ENCODE measurements at regions not wholly inside any gene's neighbourhood (a gene's known extent, or its start where the extent isn't known, plus 50 kb on each side); places are given as distances from the start of the nearest gene placed in this dataset.

- TF ChIP-seq CTCF (tag by site-specific recombination; IDR thresholded peaks at IDR 0.05) = no peak
- no peak for TF ChIP-seq ZIC2 (tag by site-specific recombination; IDR thresholded peaks at IDR 0.05)
- no peak for TF ChIP-seq ZNF645 (tag by site-specific recombination; IDR thresholded peaks at IDR 0.05)
- no peak for TF ChIP-seq ZSCAN18 (tag by site-specific recombination; IDR thresholded peaks at IDR 0.05)
- TF ChIP-seq ZFP69B (tag by site-specific recombination; IDR thresholded peaks at IDR 0.05) = no peak
- TF ChIP-seq ZNF24 (tag by site-specific recombination; IDR thresholded peaks at IDR 0.05) = no peak
- no peak for TF ChIP-seq GLI2 (tag by site-specific recombination; IDR thresholded peaks at IDR 0.05; ENCODE audit: borderline replicate concordance, low read depth)
Observed at GRCh38 chr1:186550832-186551231, 89.9 kb upstream of the PDC start.

All from HEK293 (cell line).